Neural progenitor cell (in vitro differentiated cells): ENCODE measurements at regions not wholly inside any gene's neighbourhood (a gene's known extent, or its start where the extent isn't known, plus 50 kb on each side); places are given as distances from the start of the nearest gene placed in this dataset.

Source experiments
- DNase-seq: peaks from one replicate; pipeline ENCODE4 v3.0.0-alpha.2; 2016; ENCODE audit warnings: low spot score
- H2AFZ ChIP-seq: fragments of 200-600 bp; sonication (generic); replicated peaks from 2 replicates; pipeline ENCODE4 v1.6.1; 2016; ENCODE audit warnings: antibody characterized with exemption
- H3F3A ChIP-seq: fragments of 200-600 bp; sonication (generic); 2 replicates; pipeline ENCODE4 v1.6.1; 2016; ENCODE audit warnings: antibody characterized with exemption, low read depth
- H3K27ac ChIP-seq: fragments of 200-600 bp; sonication (generic); 2 replicates; pipeline ENCODE4 v1.5.1; 2016; ENCODE audit warnings: mild to moderate bottlenecking
- H3K27me3 ChIP-seq: fragments of 200-600 bp; sonication (generic); 2 replicates; pipeline ENCODE4 v1.6.1; 2016; ENCODE audit warnings: mild to moderate bottlenecking, moderate library complexity
- H3K36me3 ChIP-seq: fragments of 200-600 bp; sonication (generic); 2 replicates; pipeline ENCODE4 v1.5.1; 2016
- H3K4me1 ChIP-seq: fragments of 200-600 bp; sonication (generic); 2 replicates; pipeline ENCODE4 v1.6.1; 2016; ENCODE audit warnings: mixed run types
- H3K4me2 ChIP-seq: fragments of 200-600 bp; sonication (generic); 2 replicates; pipeline ENCODE4 v1.6.1; 2016
- H3K4me3 ChIP-seq: fragments of 200-600 bp; sonication (generic); 2 replicates; pipeline ENCODE4 v1.5.1; 2016
- H3K79me2 ChIP-seq: fragments of 200-600 bp; sonication (generic); 2 replicates; pipeline ENCODE4 v1.6.1; 2016; ENCODE audit warnings: low read depth
- H3K9ac ChIP-seq: fragments of 200-600 bp; sonication (generic); 2 replicates; pipeline ENCODE4 v1.6.1; 2016
- H3K9me3 ChIP-seq: fragments of 200-600 bp; sonication (generic); 2 replicates; pipeline ENCODE4 v1.5.1; 2016; ENCODE audit warnings: low read depth
- H4K20me1 ChIP-seq: fragments of 200-600 bp; sonication (generic); 2 replicates; pipeline ENCODE4 v1.6.1; 2016; ENCODE audit warnings: low read depth
- H3K27ac Mint-ChIP-seq: 3 replicates; pipeline ENCODE4 v1.8.0; 2021; ENCODE audit warnings: mixed read lengths
- H3K27me3 Mint-ChIP-seq: 2 replicates; pipeline ENCODE4 v1.8.0; 2022; ENCODE audit warnings: low read depth, mild to moderate bottlenecking, inconsistent platforms, moderate library complexity, mixed read lengths; ENCODE audit not compliant: insufficient read depth
- H3K36me3 Mint-ChIP-seq: 3 replicates; pipeline ENCODE4 v1.8.0; 2021; ENCODE audit warnings: mixed read lengths
- H3K4me1 Mint-ChIP-seq: 3 replicates; pipeline ENCODE4 v1.8.0; 2021; ENCODE audit warnings: mixed read lengths
- H3K4me3 Mint-ChIP-seq: 3 replicates; pipeline ENCODE4 v1.8.0; 2021; ENCODE audit warnings: mild to moderate bottlenecking, moderate library complexity, mixed read lengths
- H3K9me3 Mint-ChIP-seq: 3 replicates; pipeline ENCODE4 v1.8.0; 2020; ENCODE audit warnings: mixed read lengths
- EZH2 ChIP-seq: fragments of 200-600 bp; sonication (generic); IDR thresholded peaks from 2 replicates; pipeline ENCODE4 v1.6.1; 2017; ENCODE audit warnings: antibody characterized with exemption, mild to moderate bottlenecking, moderate library complexity
- EZH2phosphoT487 ChIP-seq: fragments of 200-600 bp; sonication (generic); IDR thresholded peaks from 2 replicates; pipeline ENCODE4 v1.6.1; 2017; ENCODE audit warnings: antibody characterized with exemption
- TF ChIP-seq, protein P1 (sequence below): fragments of 200-600 bp; sonication (generic); IDR thresholded peaks from 2 replicates; pipeline ENCODE4 v1.5.1; 2017; ENCODE audit warnings: antibody characterized with exemption, mild to moderate bottlenecking

DNA sequence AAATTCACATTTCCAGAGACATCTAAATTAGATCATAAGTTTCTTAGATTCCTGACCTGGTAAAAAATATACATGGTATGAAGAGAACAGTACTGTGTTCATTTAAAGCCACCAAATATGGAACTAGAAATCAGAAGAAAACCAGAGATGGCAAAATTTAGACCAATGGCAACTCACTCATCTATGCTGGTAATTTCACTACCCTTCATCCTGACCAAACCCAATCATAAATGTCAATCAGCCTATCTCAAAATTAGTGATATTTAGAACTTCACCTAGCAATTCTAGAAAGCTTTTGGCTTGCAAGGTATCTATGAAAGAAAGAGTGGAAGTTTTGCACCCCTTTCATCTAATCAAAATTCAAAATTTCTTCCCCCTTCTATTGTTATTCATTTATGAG, 107.7 kb downstream of the NIBAN1 start:
- H3K9me3 Mint-ChIP-seq: no peaks in the 10 kb centered on the region
- no peaks in the 10 kb centered on the region for H3K36me3 ChIP-seq
- no peaks in the 10 kb centered on the region for H3K27me3 Mint-ChIP-seq
- no peaks in the 10 kb centered on the region for H3K9me3 ChIP-seq
- no peaks in the 10 kb centered on the region for H3K36me3 Mint-ChIP-seq
- no peak overlapping the region for H3K4me3 ChIP-seq
- H3K79me2 ChIP-seq: no peaks in the 10 kb centered on the region
- H3K4me3 Mint-ChIP-seq: no peak overlapping the region
- H3K9ac ChIP-seq: no peak overlapping the region
- TF ChIP-seq, protein P1, sequence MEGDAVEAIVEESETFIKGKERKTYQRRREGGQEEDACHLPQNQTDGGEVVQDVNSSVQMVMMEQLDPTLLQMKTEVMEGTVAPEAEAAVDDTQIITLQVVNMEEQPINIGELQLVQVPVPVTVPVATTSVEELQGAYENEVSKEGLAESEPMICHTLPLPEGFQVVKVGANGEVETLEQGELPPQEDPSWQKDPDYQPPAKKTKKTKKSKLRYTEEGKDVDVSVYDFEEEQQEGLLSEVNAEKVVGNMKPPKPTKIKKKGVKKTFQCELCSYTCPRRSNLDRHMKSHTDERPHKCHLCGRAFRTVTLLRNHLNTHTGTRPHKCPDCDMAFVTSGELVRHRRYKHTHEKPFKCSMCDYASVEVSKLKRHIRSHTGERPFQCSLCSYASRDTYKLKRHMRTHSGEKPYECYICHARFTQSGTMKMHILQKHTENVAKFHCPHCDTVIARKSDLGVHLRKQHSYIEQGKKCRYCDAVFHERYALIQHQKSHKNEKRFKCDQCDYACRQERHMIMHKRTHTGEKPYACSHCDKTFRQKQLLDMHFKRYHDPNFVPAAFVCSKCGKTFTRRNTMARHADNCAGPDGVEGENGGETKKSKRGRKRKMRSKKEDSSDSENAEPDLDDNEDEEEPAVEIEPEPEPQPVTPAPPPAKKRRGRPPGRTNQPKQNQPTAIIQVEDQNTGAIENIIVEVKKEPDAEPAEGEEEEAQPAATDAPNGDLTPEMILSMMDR: no peak
- no peak for TF ChIP-seq EZH2
- no peak for TF ChIP-seq EZH2phosphoT487
- no peak overlapping the region for H3K4me2 ChIP-seq
- H3K27me3 ChIP-seq: no peaks in the 10 kb centered on the region
- H4K20me1 ChIP-seq: no peaks in the 10 kb centered on the region
- H3K27ac ChIP-seq: no peak overlapping the region
- no peaks in the 10 kb centered on the region for H3K4me1 ChIP-seq
- no peak overlapping the region for H3K27ac Mint-ChIP-seq
- no peak for DNase-seq
- no peaks in the 10 kb centered on the region for H3F3A ChIP-seq
- no peaks in the 10 kb centered on the region for H3K4me1 Mint-ChIP-seq
- H2AFZ ChIP-seq: no peak overlapping the region

GRCh38 chr1:184865831-184866230, 108.5 kb downstream of the NIBAN1 start:
- H3K4me1 ChIP-seq: no peaks in the 10 kb centered on the region
- no peak overlapping the region for H3K4me3 ChIP-seq
- H4K20me1 ChIP-seq: no peaks in the 10 kb centered on the region
- no peaks in the 10 kb centered on the region for H3K27me3 ChIP-seq
- DNase-seq: no peak
- H3K36me3 Mint-ChIP-seq: no peaks in the 10 kb centered on the region
- H3K27ac Mint-ChIP-seq: no peak overlapping the region
- no peak overlapping the region for H3K9ac ChIP-seq
- H2AFZ ChIP-seq: no peak overlapping the region
- H3K9me3 ChIP-seq: no peaks in the 10 kb centered on the region
- H3K4me3 Mint-ChIP-seq: no peak overlapping the region
- no peaks in the 10 kb centered on the region for H3K4me1 Mint-ChIP-seq
- H3K36me3 ChIP-seq: no peaks in the 10 kb centered on the region
- no peaks in the 10 kb centered on the region for H3K79me2 ChIP-seq
- H3F3A ChIP-seq: no peaks in the 10 kb centered on the region
- no peak overlapping the region for H3K4me2 ChIP-seq
- no peaks in the 10 kb centered on the region for H3K27me3 Mint-ChIP-seq
- H3K27ac ChIP-seq: no peak overlapping the region
- TF ChIP-seq EZH2phosphoT487: no peak
- TF ChIP-seq, protein P1: no peak
- no peak for TF ChIP-seq EZH2
- H3K9me3 Mint-ChIP-seq: no peaks in the 10 kb centered on the region

- Histone ChIP-seq H4K20me1 (no peaks in the 10 kb centered on the region), H3K4me1 (no peaks in the 10 kb centered on the region), H3K36me3 (no peaks in the 10 kb centered on the region), H3K4me2 (no peak overlapping the region), H3K79me2 (no peaks in the 10 kb centered on the region), H3K9me3 (no peaks in the 10 kb centered on the region), H3K27me3 (no peaks in the 10 kb centered on the region), H2AFZ (no peak overlapping the region), H3K4me3 (no peak overlapping the region), H3K9ac (no peak overlapping the region), H3K27ac (no peak overlapping the region), H3F3A (no peaks in the 10 kb centered on the region)
- H3K27ac Mint-ChIP-seq: no peak overlapping the region
- H3K4me3 Mint-ChIP-seq: no peak overlapping the region
- no peaks in the 10 kb centered on the region for H3K27me3 Mint-ChIP-seq
- TF ChIP-seq, protein P1: no peak
- TF ChIP-seq EZH2 (no peak), EZH2phosphoT487 (no peak)
- no peak for DNase-seq
- no peaks in the 10 kb centered on the region for H3K36me3 Mint-ChIP-seq
- no peaks in the 10 kb centered on the region for H3K4me1 Mint-ChIP-seq
- no peaks in the 10 kb centered on the region for H3K9me3 Mint-ChIP-seq
Observed at GRCh38 chr1:184861755-184862336, 107.2 kb upstream of the EDEM3 start.
